Ammon's horn (tissue), 1 donor: ENCODE measurements at regions not wholly inside any gene's neighbourhood (a gene's known extent, or its start where the extent isn't known, plus 50 kb on each side); places are given as distances from the start of the nearest gene placed in this dataset.

Experiments
- DNase-seq: peaks from one replicate; pipeline ENCODE4 v3.0.0-alpha.2; 2016; ENCODE audit warnings: low spot score

- DNase-seq = no peak
These were observed 447.6 kb upstream of the ZMIZ1 start for GRCh38 chr10:78620985-78621799.

GRCh38 chr10:78623578-78624215, 445.1 kb upstream of the ZMIZ1 start:
- DNase-seq = no peak

- no peak for DNase-seq
These were observed 444.0 kb upstream of the ZMIZ1 start for GRCh38 chr10:78624791-78625190.

GRCh38 chr10:78626471-78626870, 442.3 kb upstream of the ZMIZ1 start:
- DNase-seq = no peak

GRCh38 chr10:78627254-78627795, 441.4 kb upstream of the ZMIZ1 start:
- no peak for DNase-seq

GRCh38 chr10:78628976-78629375, 439.8 kb upstream of the ZMIZ1 start:
- no peak for DNase-seq

GRCh38 chr10:78629773-78630172, 439.0 kb upstream of the ZMIZ1 start:
- no peak for DNase-seq

- no peak for DNase-seq
These were observed 437.6 kb upstream of the ZMIZ1 start for GRCh38 chr10:78630944-78631838.

GRCh38 chr10:78634389-78634815, 434.4 kb upstream of the ZMIZ1 start:
- no peak for DNase-seq

- no peak for DNase-seq
These were observed 433.9 kb upstream of the ZMIZ1 start for GRCh38 chr10:78634835-78635234.

GRCh38 chr10:78639629-78640028, 429.1 kb upstream of the ZMIZ1 start:
- no peak for DNase-seq

GRCh38 chr10:78640796-78641636, 427.8 kb upstream of the ZMIZ1 start:
- DNase-seq = no peak

- DNase-seq = no peak
These were observed 427.1 kb upstream of the ZMIZ1 start for GRCh38 chr10:78641693-78642092.

GRCh38 chr10:78642269-78642816, 426.4 kb upstream of the ZMIZ1 start:
- DNase-seq = no peak

- no peak for DNase-seq
These were observed 425.3 kb upstream of the ZMIZ1 start for GRCh38 chr10:78643513-78643912.

GRCh38 chr10:78644550-78644949, 424.2 kb upstream of the ZMIZ1 start:
- no peak for DNase-seq

GRCh38 chr10:78645169-78645686, 423.5 kb upstream of the ZMIZ1 start:
- no peak for DNase-seq

- no peak for DNase-seq
These were observed 422.8 kb upstream of the ZMIZ1 start for GRCh38 chr10:78645975-78646374.

GRCh38 chr10:78648256-78648860, 420.4 kb upstream of the ZMIZ1 start:
- no peak for DNase-seq

- no peak for DNase-seq
These were observed 419.3 kb upstream of the ZMIZ1 start for GRCh38 chr10:78649429-78649828.
